HEK293T (cell line): ENCODE measurements at regions not wholly inside any gene's neighbourhood (a gene's known extent, or its start where the extent isn't known, plus 50 kb on each side); places are given as distances from the start of the nearest gene placed in this dataset.

Experiments
- CTCF ChIA-PET: fragments of 350-600 bp; formaldehyde crosslinking; extraction: SDS; loops from one replicate; lab custom pipeline; 2021; ENCODE audit warnings: antibody characterized with exemption, inconsistent platforms; lab: Yijun Ruan, JAX
- POLR2A ChIA-PET: fragments of 350-600 bp; formaldehyde crosslinking; extraction: SDS; loops from one replicate; lab custom pipeline; 2020; ENCODE audit warnings: antibody characterized with exemption, inconsistent platforms; lab: Yijun Ruan, JAX
- DNase-seq: peaks from one replicate; pipeline ENCODE4 v3.0.0; 2012; ENCODE audit warnings: mixed read lengths; ENCODE audit errors: extremely low spot score
- ARNT ChIP-seq: fragments of 450-650 bp; IDR thresholded peaks from 2 replicates; pipeline ENCODE4 v1.6.1; 2017; ENCODE audit warnings: mild to moderate bottlenecking
- BHLHE40 ChIP-seq: fragments of 450-650 bp; IDR thresholded peaks from 2 replicates; pipeline ENCODE4 v1.6.1; 2016; ENCODE audit warnings: mild to moderate bottlenecking, moderate library complexity, borderline replicate concordance
- CTBP1 ChIP-seq: fragments of 450-650 bp; IDR thresholded peaks from 2 replicates; pipeline ENCODE4 v1.6.1; 2016; ENCODE audit warnings: borderline replicate concordance
- ELF4 ChIP-seq: fragments of 450-650 bp; IDR thresholded peaks from 2 replicates; pipeline ENCODE4 v1.6.1; 2017; ENCODE audit warnings: antibody characterized with exemption
- FOXA1 ChIP-seq: fragments of 450-650 bp; IDR thresholded peaks from 2 replicates; pipeline ENCODE4 v1.6.1; 2016; ENCODE audit warnings: mild to moderate bottlenecking
- FOXK2 ChIP-seq: fragments of 450-650 bp; IDR thresholded peaks from 2 replicates; pipeline ENCODE4 v1.6.1; 2016; ENCODE audit warnings: mild to moderate bottlenecking
- FOXM1 ChIP-seq: fragments of 450-650 bp; IDR thresholded peaks from 2 replicates; pipeline ENCODE4 v1.6.1; 2017; ENCODE audit warnings: mild to moderate bottlenecking, borderline replicate concordance
- HDGF ChIP-seq: fragments of 450-650 bp; IDR thresholded peaks from 2 replicates; pipeline ENCODE4 v1.6.1; 2017; ENCODE audit warnings: antibody characterized with exemption, borderline replicate concordance
- L3MBTL2 ChIP-seq: fragments of 450-650 bp; conservative IDR thresholded peaks from 2 replicates; pipeline ENCODE4 v1.6.1; 2016; ENCODE audit warnings: mild to moderate bottlenecking
- LEF1 ChIP-seq: fragments of 450-650 bp; IDR thresholded peaks from 2 replicates; pipeline ENCODE4 v1.6.1; 2017; ENCODE audit warnings: mild to moderate bottlenecking, borderline replicate concordance
- NFRKB ChIP-seq: fragments of 450-650 bp; IDR thresholded peaks from 2 replicates; pipeline ENCODE4 v1.6.1; 2016; ENCODE audit warnings: mild to moderate bottlenecking, moderate library complexity
- PKNOX1 ChIP-seq: fragments of 450-650 bp; IDR thresholded peaks from 2 replicates; pipeline ENCODE4 v1.6.1; 2016
- SP1 ChIP-seq: fragments of 450-650 bp; IDR thresholded peaks from 2 replicates; pipeline ENCODE4 v1.6.1; 2017
- SUZ12 ChIP-seq: fragments of 450-650 bp; IDR thresholded peaks from 2 replicates; pipeline ENCODE4 v1.6.1; 2016; ENCODE audit warnings: mild to moderate bottlenecking
- TARDBP ChIP-seq: fragments of 450-650 bp; IDR thresholded peaks from 2 replicates; pipeline ENCODE4 v1.6.1; 2016
- ZNF384 ChIP-seq: fragments of 450-650 bp; IDR thresholded peaks from 2 replicates; pipeline ENCODE4 v1.6.1; 2016

GRCh38 chr3:107013641-107014040 is 363.6 kb upstream of the CCDC54 start:
- CTCF ChIA-PET: no interaction called here
- POLR2A ChIA-PET: no interaction called here
- no peak for TF ChIP-seq SUZ12
- TF ChIP-seq ELF4: no peak
- TF ChIP-seq CTBP1: no peak
- no peak for TF ChIP-seq PKNOX1
- TF ChIP-seq TARDBP: no peak
- TF ChIP-seq FOXA1: no peak
- no peak for TF ChIP-seq BHLHE40
- TF ChIP-seq ZNF384: no peak
- TF ChIP-seq FOXM1: no peak
- TF ChIP-seq LEF1: no peak
- no peak for TF ChIP-seq ARNT
- TF ChIP-seq L3MBTL2: no peak
- no peak for TF ChIP-seq HDGF
- no peak for DNase-seq

GRCh38 chr3:107024551-107025026 is 352.6 kb upstream of the CCDC54 start:
- POLR2A ChIA-PET: no interaction called here
- CTCF ChIA-PET: no interaction called here
- TF ChIP-seq CTBP1 (no peak), BHLHE40 (no peak), ELF4 (no peak), FOXK2 (no peak), TARDBP (no peak)
- DNase-seq: no peak

- DNase-seq: no peak
- POLR2A ChIA-PET: no interaction called here
- CTCF ChIA-PET: no interaction called here
- no peak for TF ChIP-seq FOXA1
- TF ChIP-seq ZNF384: no peak
- TF ChIP-seq PKNOX1: no peak
- TF ChIP-seq FOXK2: no peak
- TF ChIP-seq L3MBTL2: no peak
- TF ChIP-seq LEF1: no peak
- TF ChIP-seq NFRKB: no peak
- TF ChIP-seq BHLHE40: no peak
- no peak for TF ChIP-seq FOXM1
- no peak for TF ChIP-seq SP1
- no peak for TF ChIP-seq TARDBP
- no peak for TF ChIP-seq HDGF
- TF ChIP-seq SUZ12: no peak
- TF ChIP-seq CTBP1: no peak
- TF ChIP-seq ELF4: no peak
- TF ChIP-seq ARNT: no peak
These were observed 351.3 kb upstream of the CCDC54 start for GRCh38 chr3:107025961-107026360.

GRCh38 chr3:107028086-107028485 is 349.2 kb upstream of the CCDC54 start:
- TF ChIP-seq HDGF (no peak), LEF1 (no peak), ELF4 (no peak), BHLHE40 (no peak), L3MBTL2 (no peak), FOXM1 (no peak), FOXK2 (no peak), ZNF384 (no peak), SP1 (no peak), FOXA1 (no peak), CTBP1 (no peak), TARDBP (no peak), SUZ12 (no peak), PKNOX1 (no peak), ARNT (no peak)
- CTCF ChIA-PET: no interaction called here
- POLR2A ChIA-PET: no interaction called here
- DNase-seq: no peak

GRCh38 chr3:107028626-107029025 is 348.6 kb upstream of the CCDC54 start:
- DNase-seq: no peak
- ChIA-PET POLR2A (no interaction called here), CTCF (no interaction called here)
- TF ChIP-seq SUZ12 (no peak), NFRKB (no peak), HDGF (no peak), ARNT (no peak), FOXA1 (no peak), BHLHE40 (no peak), LEF1 (no peak), SP1 (no peak), CTBP1 (no peak), ELF4 (no peak), PKNOX1 (no peak), FOXM1 (no peak), L3MBTL2 (no peak), TARDBP (no peak), FOXK2 (no peak)

GRCh38 chr3:107032111-107032510 is 345.1 kb upstream of the CCDC54 start:
- CTCF ChIA-PET: no interaction called here
- no peak for DNase-seq
- TF ChIP-seq SUZ12 (no peak), FOXM1 (no peak), FOXK2 (no peak), FOXA1 (no peak), BHLHE40 (no peak), HDGF (no peak), NFRKB (no peak), SP1 (no peak), PKNOX1 (no peak), TARDBP (no peak), L3MBTL2 (no peak), ZNF384 (no peak), CTBP1 (no peak), ARNT (no peak), LEF1 (no peak), ELF4 (no peak)
- POLR2A ChIA-PET: no interaction called here
